GM18858 (cell line): ENCODE measurements at regions not wholly inside any gene's neighbourhood (a gene's known extent, or its start where the extent isn't known, plus 50 kb on each side); places are given as distances from the start of the nearest gene placed in this dataset.
"Not testable (repeated sequence)": the region's sequence is repeated elsewhere in the genome, so short reads cannot be mapped to it uniquely, and the experiment has no call there.

Experiments
- ATAC-seq: cut with Tn5 transposase; IDR thresholded peaks from one replicate; pipeline ENCODE4 v1.9.1; 2021; ENCODE audit not compliant: unreplicated experiment

- ATAC-seq = no peak
Observed at GRCh38 chr6:78383968-78384367, 483.4 kb upstream of the IRAK1BP1 start.

- ATAC-seq = not testable (repeated sequence)
Observed at GRCh38 chr6:78386854-78387253, 480.5 kb upstream of the IRAK1BP1 start.

GRCh38 chr6:78390066-78390465 is 477.3 kb upstream of the IRAK1BP1 start:
- no peak for ATAC-seq

- no peak for ATAC-seq
Observed at GRCh38 chr6:78397499-78397898, 469.9 kb upstream of the IRAK1BP1 start.

- no peak for ATAC-seq
Observed at GRCh38 chr6:78398292-78398691, 469.1 kb upstream of the IRAK1BP1 start.

GRCh38 chr6:78400076-78400475 is 467.3 kb upstream of the IRAK1BP1 start:
- no peak for ATAC-seq

- no peak for ATAC-seq
Observed at GRCh38 chr6:78427386-78427785, 440.0 kb upstream of the IRAK1BP1 start.

- no peak for ATAC-seq
Observed at GRCh38 chr6:78430521-78430920, 436.8 kb upstream of the IRAK1BP1 start.

GRCh38 chr6:78435671-78436070 is 431.7 kb upstream of the IRAK1BP1 start:
- ATAC-seq = no peak

GRCh38 chr6:78436335-78436734 is 431.0 kb upstream of the IRAK1BP1 start:
- no peak for ATAC-seq

GRCh38 chr6:78438135-78438534 is 429.2 kb upstream of the IRAK1BP1 start:
- ATAC-seq = no peak

- ATAC-seq = no peak
Observed at GRCh38 chr6:78460711-78461110, 406.6 kb upstream of the IRAK1BP1 start.

- no peak for ATAC-seq
Observed at GRCh38 chr6:78462728-78463127, 404.6 kb upstream of the IRAK1BP1 start.

GRCh38 chr6:78465059-78465634 is 402.2 kb upstream of the IRAK1BP1 start:
- ATAC-seq = no peak

GRCh38 chr6:78476561-78476960 is 390.8 kb upstream of the IRAK1BP1 start:
- no peak for ATAC-seq

GRCh38 chr6:78482801-78483552 is 384.4 kb upstream of the IRAK1BP1 start:
- no peak for ATAC-seq

- no peak for ATAC-seq
Observed at GRCh38 chr6:78483553-78484197, 383.7 kb upstream of the IRAK1BP1 start.

- ATAC-seq = no peak
Observed at GRCh38 chr6:78484198-78485064, 382.9 kb upstream of the IRAK1BP1 start.

GRCh38 chr6:78487401-78487800 is 379.9 kb upstream of the IRAK1BP1 start:
- no peak for ATAC-seq

- no peak for ATAC-seq
Observed at GRCh38 chr6:78489874-78490273, 377.5 kb upstream of the IRAK1BP1 start.

- ATAC-seq = no peak
Observed at GRCh38 chr6:78492351-78493017, 374.9 kb upstream of the IRAK1BP1 start.
